Parathyroid adenoma (tissue), 2 donors: ENCODE measurements at regions not wholly inside any gene's neighbourhood (a gene's known extent, or its start where the extent isn't known, plus 50 kb on each side); places are given as distances from the start of the nearest gene placed in this dataset.

Experiments used
- H2AFZ ChIP-seq: fragments of 300-600 bp; sonication (generic); one replicate; pipeline ENCODE4 v1.7.0; 2017; ENCODE audit warnings: antibody characterized with exemption, mild to moderate bottlenecking
- H3K27ac ChIP-seq: fragments of 300-600 bp; sonication (generic); one replicate; pipeline ENCODE4 v1.7.0; 2017
- H3K27me3 ChIP-seq: fragments of 300-600 bp; sonication (generic); one replicate; pipeline ENCODE4 v1.7.0; 2017; ENCODE audit warnings: low read length; ENCODE audit not compliant: control insufficient read depth, insufficient read depth
- H3K36me3 ChIP-seq: fragments of 300-600 bp; sonication (generic); one replicate; pipeline ENCODE4 v1.7.0; 2017; ENCODE audit warnings: low read length; ENCODE audit not compliant: control insufficient read depth, insufficient read depth
- H3K4me1 ChIP-seq: fragments of 300-600 bp; sonication (generic); one replicate; pipeline ENCODE4 v1.7.0; 2017; ENCODE audit warnings: control low read depth
- H3K4me2 ChIP-seq: fragments of 300-600 bp; sonication (generic); one replicate; pipeline ENCODE4 v1.7.0; 2017; ENCODE audit warnings: low read length
- H3K4me3 ChIP-seq: fragments of 300-600 bp; sonication (generic); one replicate; pipeline ENCODE4 v1.7.0; 2017; ENCODE audit warnings: low read depth, low read length
- H3K79me2 ChIP-seq: fragments of 300-600 bp; sonication (generic); one replicate; pipeline ENCODE4 v1.7.0; 2017; ENCODE audit warnings: control low read depth
- H3K9ac ChIP-seq: fragments of 300-600 bp; sonication (generic); one replicate; pipeline ENCODE4 v1.7.0; 2017; ENCODE audit warnings: mild to moderate bottlenecking
- H3K9me3 ChIP-seq: fragments of 300-600 bp; sonication (generic); one replicate; pipeline ENCODE4 v1.7.0; 2017; ENCODE audit warnings: low read length; ENCODE audit not compliant: control insufficient read depth
- TF ChIP-seq, protein P1 (sequence below): fragments of 300-600 bp; sonication (generic); IDR thresholded peaks from one replicate; pipeline ENCODE4 v1.7.0; 2017; ENCODE audit warnings: antibody characterized with exemption, mild to moderate bottlenecking
- donor health status: primary hyperparathyroidism.

DNA sequence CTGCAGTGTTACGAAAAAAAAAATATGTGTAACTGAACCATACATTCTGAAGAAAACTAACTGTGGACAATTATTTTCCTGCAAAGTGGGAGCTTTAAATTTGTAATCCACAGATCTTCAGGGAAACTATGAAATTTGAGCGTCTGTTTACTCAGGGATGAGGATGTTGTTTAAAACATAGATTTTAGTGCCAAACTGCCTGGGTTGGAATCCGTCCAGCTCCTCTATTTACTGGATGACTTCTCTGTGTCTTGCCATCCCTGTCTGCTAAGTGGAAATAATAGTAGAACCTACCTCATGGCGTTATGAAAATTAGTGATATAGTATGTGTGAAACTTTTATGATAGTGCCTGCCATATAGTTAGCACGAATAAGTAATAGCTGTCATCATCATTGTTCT is 666.5 kb downstream of the SQOR start:
- Histone ChIP-seq H2AFZ (no peak overlapping the region), H3K9me3 (no peaks in the 10 kb centered on the region), H3K4me3 (no peak overlapping the region), H3K27me3 (no peaks in the 10 kb centered on the region), H3K36me3 (no peaks in the 10 kb centered on the region), H3K79me2 (no peaks in the 10 kb centered on the region), H3K4me1 (no peaks in the 10 kb centered on the region), H3K4me2 (no peak overlapping the region), H3K9ac (no peak overlapping the region), H3K27ac (no peak overlapping the region)
- TF ChIP-seq, protein P1, sequence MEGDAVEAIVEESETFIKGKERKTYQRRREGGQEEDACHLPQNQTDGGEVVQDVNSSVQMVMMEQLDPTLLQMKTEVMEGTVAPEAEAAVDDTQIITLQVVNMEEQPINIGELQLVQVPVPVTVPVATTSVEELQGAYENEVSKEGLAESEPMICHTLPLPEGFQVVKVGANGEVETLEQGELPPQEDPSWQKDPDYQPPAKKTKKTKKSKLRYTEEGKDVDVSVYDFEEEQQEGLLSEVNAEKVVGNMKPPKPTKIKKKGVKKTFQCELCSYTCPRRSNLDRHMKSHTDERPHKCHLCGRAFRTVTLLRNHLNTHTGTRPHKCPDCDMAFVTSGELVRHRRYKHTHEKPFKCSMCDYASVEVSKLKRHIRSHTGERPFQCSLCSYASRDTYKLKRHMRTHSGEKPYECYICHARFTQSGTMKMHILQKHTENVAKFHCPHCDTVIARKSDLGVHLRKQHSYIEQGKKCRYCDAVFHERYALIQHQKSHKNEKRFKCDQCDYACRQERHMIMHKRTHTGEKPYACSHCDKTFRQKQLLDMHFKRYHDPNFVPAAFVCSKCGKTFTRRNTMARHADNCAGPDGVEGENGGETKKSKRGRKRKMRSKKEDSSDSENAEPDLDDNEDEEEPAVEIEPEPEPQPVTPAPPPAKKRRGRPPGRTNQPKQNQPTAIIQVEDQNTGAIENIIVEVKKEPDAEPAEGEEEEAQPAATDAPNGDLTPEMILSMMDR = no peak

DNA sequence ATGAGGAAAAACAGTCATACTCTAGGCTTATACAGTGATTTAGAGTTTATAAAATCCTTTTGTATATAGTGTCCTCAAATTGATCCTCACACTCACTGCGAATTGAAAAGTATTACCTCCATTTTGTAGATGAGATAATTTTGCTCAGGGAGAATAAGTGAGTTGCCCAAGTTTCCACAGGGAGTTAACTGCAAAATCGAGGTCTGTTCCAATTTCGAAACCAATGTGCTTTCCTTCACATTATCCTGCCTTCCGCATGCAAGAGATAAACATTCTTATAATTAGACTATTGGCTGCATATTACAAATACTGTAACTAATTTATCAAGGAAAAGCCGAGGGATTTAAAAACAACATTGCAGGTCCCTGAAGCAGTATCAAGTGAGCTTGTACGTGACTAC is 667.0 kb downstream of the SQOR start:
- Histone ChIP-seq H3K9ac (no peak overlapping the region), H2AFZ (no peak overlapping the region), H3K4me2 (no peak overlapping the region), H3K9me3 (no peaks in the 10 kb centered on the region), H3K27me3 (no peaks in the 10 kb centered on the region), H3K27ac (no peak overlapping the region), H3K36me3 (no peaks in the 10 kb centered on the region), H3K4me1 (no peaks in the 10 kb centered on the region), H3K4me3 (no peak overlapping the region), H3K79me2 (no peaks in the 10 kb centered on the region)
- TF ChIP-seq, protein P1 = no peak

DNA sequence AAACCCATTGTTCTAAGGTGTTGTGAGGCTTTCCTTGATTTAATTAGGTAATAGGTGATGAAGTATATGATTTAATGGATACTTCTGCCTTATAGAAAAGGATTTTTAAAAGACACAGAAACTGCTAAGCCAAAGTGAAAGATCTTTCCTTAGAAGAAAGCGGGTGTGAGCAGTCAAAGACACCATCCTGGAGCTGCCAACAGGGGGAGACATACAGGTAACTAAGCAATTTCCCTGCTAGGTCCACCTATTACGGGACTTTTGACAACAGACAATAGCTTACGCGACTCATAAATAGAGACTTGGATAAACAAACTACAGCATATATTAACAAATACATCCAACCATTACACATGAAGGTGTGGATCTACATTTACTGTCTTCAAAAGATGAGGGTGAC is 669.5 kb downstream of the SQOR start:
- H3K9me3 ChIP-seq = no peaks in the 10 kb centered on the region
- no peak overlapping the region for H3K9ac ChIP-seq
- H3K4me1 ChIP-seq = no peaks in the 10 kb centered on the region
- H3K27me3 ChIP-seq = no peaks in the 10 kb centered on the region
- no peak overlapping the region for H3K27ac ChIP-seq
- no peaks in the 10 kb centered on the region for H3K79me2 ChIP-seq
- TF ChIP-seq, protein P1 = no peak
- H2AFZ ChIP-seq = no peak overlapping the region
- no peaks in the 10 kb centered on the region for H3K36me3 ChIP-seq
- no peak overlapping the region for H3K4me2 ChIP-seq
- no peak overlapping the region for H3K4me3 ChIP-seq

DNA sequence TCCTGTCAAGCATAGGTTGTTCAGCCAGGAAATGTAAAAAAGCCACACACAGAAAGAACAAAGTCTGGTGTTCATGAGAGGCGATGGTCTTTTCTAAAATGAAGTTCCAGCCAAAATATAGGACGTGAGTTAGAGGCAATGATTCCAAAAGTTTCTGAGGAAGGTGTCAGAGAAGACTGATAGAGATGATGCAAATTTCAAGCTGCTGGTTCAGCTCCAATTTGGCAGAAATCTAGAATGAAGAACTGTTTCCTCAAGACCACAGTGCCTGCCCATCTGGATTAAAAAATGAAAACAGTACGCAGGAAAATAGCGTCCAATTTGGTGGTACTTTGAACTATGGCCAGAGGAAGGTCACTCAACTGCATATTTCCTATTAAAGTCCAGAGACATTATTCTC is 672.9 kb downstream of the SQOR start:
- H3K9ac ChIP-seq = no peak overlapping the region
- no peaks in the 10 kb centered on the region for H3K79me2 ChIP-seq
- H3K27ac ChIP-seq = no peak overlapping the region
- TF ChIP-seq, protein P1 = no peak
- no peak overlapping the region for H2AFZ ChIP-seq
- no peaks in the 10 kb centered on the region for H3K4me1 ChIP-seq
- H3K36me3 ChIP-seq = no peaks in the 10 kb centered on the region
- no peaks in the 10 kb centered on the region for H3K27me3 ChIP-seq
- H3K9me3 ChIP-seq = no peaks in the 10 kb centered on the region
- H3K4me2 ChIP-seq = no peak overlapping the region
- H3K4me3 ChIP-seq = no peak overlapping the region

DNA sequence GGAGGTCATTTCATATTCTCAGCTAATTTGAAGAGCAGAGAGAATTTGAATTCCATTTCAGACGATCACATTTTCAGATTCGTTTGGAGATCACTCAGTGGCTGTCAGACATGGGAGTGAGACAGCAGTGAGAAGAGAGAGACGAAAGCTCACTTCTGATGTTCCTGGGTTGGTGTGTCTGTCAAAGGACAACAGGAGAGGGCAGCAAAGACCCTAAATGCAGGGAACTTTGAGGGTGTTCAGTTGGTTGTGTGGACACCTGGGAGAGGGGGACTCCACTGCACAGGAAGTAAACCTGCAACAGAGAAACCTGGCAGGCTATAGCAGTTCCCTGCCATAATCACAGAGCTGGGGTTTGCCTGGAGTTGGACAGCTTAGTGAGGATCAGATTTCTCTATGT is 675.1 kb downstream of the SQOR start:
- H3K9ac ChIP-seq = no peak overlapping the region
- H3K79me2 ChIP-seq = no peaks in the 10 kb centered on the region
- H3K4me2 ChIP-seq = no peak overlapping the region
- no peaks in the 10 kb centered on the region for H3K9me3 ChIP-seq
- TF ChIP-seq, protein P1 = no peak
- H3K27ac ChIP-seq = no peak overlapping the region
- H3K36me3 ChIP-seq = no peaks in the 10 kb centered on the region
- H2AFZ ChIP-seq = no peak overlapping the region
- no peak overlapping the region for H3K4me3 ChIP-seq
- H3K4me1 ChIP-seq = no peaks in the 10 kb centered on the region
- H3K27me3 ChIP-seq = no peaks in the 10 kb centered on the region
